ENCODE measurements at regions not wholly inside any gene's neighbourhood (a gene's known extent, or its start where the extent isn't known, plus 50 kb on each side); places are given as distances from the start of the nearest gene placed in this dataset.

GRCh38 chr10:130747946-130748345 is 563.6 kb downstream of the TCERG1L start:
- TF ChIP-seq POLR2A (IDR thresholded peaks at IDR 0.05) (no peak), CTCF (IDR thresholded peaks at IDR 0.05 in 8 of 11, conservative IDR thresholded peaks at IDR 0.05 in 3 of 11) (no peak), POLR2AphosphoS5 (IDR thresholded peaks at IDR 0.05) (no peak)
